ENCODE measurements at regions not wholly inside any gene's neighbourhood (a gene's known extent, or its start where the extent isn't known, plus 50 kb on each side); places are given as distances from the start of the nearest gene placed in this dataset.

DNA sequence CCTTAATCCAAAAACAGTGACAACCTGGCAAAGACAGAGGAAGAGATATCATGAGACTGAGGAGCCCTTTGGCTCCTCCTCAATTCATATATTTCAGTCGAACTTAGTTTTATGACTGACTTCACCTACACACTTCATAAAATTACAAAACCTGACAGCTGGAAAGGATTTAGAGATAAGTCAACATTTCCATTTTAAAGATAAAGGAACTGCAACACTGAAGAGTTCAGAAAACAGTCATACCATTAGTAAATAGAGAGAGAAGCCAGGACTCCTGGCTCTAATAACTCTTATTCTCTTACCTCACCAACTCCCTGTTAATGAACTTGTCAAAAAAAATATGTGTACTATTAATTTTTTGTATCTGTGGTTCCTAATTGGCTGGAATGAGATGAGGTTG lies 141.0 kb upstream of the COL1A2 start:
- Histone ChIP-seq H3K9me3 (ENCODE audit: control insufficient read depth, low read length) (no peaks in the 10 kb centered on the region), H3K27ac (ENCODE audit: insufficient read depth, low read depth, low read length, poor library complexity, severe bottlenecking) (no peak overlapping the region), H3K4me3 (ENCODE audit: insufficient read depth, low read depth, low read length) (no peak overlapping the region), H3K4me1 (ENCODE audit: control insufficient read depth, insufficient read depth, low read length) (peaks cover 4% of the 10 kb centered on the region), H3K27me3 (ENCODE audit: control insufficient read depth, insufficient read depth, low read length, poor library complexity, severe bottlenecking) (no peaks in the 10 kb centered on the region), H3K36me3 (ENCODE audit: control insufficient read depth, insufficient read depth, low read length) (no peaks in the 10 kb centered on the region)
- 78 to 100% methylated on average over 1 of the region's 1 CpG for WGBS, 2 experiments

DNA sequence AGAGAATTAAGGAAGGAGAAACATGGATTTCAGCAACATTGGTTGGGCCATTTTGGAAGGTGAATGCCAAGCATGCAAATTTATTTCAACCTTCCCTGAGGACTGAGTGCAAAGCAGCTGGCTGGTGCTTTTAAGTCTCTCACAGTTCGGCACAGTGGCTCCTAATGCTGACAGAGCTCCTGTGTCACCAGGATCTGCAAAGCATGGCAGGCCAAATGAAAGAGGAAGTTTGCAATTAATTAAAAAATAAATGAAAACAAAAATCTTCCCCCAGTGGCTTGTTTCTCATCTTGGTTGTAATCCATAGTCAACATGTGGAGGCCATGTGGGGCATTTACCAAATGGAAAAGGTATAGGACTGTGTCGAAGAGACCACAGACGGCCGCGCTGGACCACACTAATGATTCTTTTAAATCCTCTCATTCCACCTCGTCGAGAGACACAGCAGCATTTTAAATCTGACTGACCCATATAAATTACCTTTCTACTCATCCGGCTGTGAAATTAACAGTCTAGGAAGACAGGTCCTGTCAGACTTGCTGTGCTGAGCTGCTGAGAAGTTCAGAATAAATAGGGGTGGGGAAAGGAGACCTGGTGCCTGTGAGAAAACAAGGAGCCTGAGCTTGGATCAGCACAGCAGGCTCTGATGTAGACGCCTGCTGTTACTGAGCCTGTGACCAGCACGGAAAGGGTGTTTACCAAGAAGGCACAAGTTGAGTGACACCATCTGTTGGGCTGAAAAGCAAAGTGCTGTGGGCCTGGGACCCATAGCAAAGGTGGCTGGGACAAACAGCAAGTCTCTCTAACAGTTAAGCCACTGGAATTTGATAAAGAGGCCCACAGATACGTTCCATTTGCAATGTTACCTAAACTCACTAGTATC lies 136.0 kb upstream of the COL1A2 start:
- Histone ChIP-seq H3K36me3 (ENCODE audit: control insufficient read depth, insufficient read depth, low read length) (no peaks in the 10 kb centered on the region), H3K27me3 (ENCODE audit: control insufficient read depth, insufficient read depth, low read length, poor library complexity, severe bottlenecking) (no peaks in the 10 kb centered on the region), H3K4me1 (ENCODE audit: control insufficient read depth, insufficient read depth, low read length) (peaks cover 8% of the 10 kb centered on the region), H3K9me3 (ENCODE audit: control insufficient read depth, low read length) (no peaks in the 10 kb centered on the region), H3K4me3 (ENCODE audit: insufficient read depth, low read depth, low read length) (no peak overlapping the region), H3K27ac (ENCODE audit: insufficient read depth, low read depth, low read length, poor library complexity, severe bottlenecking) (no peak overlapping the region)
- 61 to 62% methylated on average over 11 of the region's 11 CpGs for WGBS, 2 experiments

DNA sequence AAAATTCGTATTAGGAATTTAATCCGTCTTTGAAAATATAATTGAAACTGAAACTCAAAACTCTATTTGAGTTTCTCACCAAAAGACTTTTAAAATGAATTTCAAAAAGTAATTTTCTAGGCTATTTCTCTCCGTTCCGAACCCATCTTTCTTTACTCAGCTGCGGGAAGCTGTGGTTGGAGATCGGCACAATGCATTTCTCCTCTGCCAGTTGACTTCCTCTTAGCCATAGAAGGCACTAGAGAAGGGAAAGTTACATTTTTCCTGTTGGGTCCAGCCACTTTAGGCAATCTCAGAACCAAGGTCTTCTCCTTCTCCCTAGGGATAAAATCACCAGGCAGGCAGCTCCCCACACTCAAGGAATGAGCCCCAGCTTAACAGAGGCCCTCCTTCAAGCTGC lies 133.6 kb upstream of the COL1A2 start:
- Histone ChIP-seq H3K27ac (ENCODE audit: insufficient read depth, low read depth, low read length, poor library complexity, severe bottlenecking) (no peak overlapping the region), H3K36me3 (ENCODE audit: control insufficient read depth, insufficient read depth, low read length) (no peaks in the 10 kb centered on the region), H3K4me1 (ENCODE audit: control insufficient read depth, insufficient read depth, low read length) (peaks cover 8% of the 10 kb centered on the region), H3K9me3 (ENCODE audit: control insufficient read depth, low read length) (no peaks in the 10 kb centered on the region), H3K4me3 (ENCODE audit: insufficient read depth, low read depth, low read length) (no peak overlapping the region), H3K27me3 (ENCODE audit: control insufficient read depth, insufficient read depth, low read length, poor library complexity, severe bottlenecking) (no peaks in the 10 kb centered on the region)
- 94 to 96% methylated on average over 6 of the region's 6 CpGs for WGBS, 2 experiments

DNA sequence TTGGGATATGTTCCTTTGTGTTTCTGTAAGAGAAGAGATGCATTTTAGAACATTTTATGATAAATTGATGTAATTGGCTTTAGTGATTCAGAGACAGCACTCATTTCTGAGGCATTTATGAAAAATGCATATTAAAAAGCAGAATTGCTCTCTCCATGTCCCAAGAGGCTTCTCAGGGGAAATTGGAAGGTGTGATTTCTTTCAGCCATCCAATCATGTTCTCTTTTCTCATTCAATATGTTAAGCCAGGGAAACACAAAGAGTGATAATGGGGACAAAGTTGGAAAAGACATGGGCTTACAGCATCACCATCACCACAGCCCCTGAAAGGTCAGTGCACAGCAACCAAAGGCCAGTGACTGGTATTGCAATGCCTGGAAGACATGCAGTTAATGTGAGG lies 129.9 kb upstream of the COL1A2 start:
- no peaks in the 10 kb centered on the region for H3K9me3 ChIP-seq (ENCODE audit: control insufficient read depth, low read length)
- H3K4me1 ChIP-seq (ENCODE audit: control insufficient read depth, insufficient read depth, low read length), result no peaks in the 10 kb centered on the region
- no peak overlapping the region for H3K4me3 ChIP-seq (ENCODE audit: insufficient read depth, low read depth, low read length)
- H3K27me3 ChIP-seq (ENCODE audit: control insufficient read depth, insufficient read depth, low read length, poor library complexity, severe bottlenecking), result no peaks in the 10 kb centered on the region
- H3K27ac ChIP-seq (ENCODE audit: insufficient read depth, low read depth, low read length, poor library complexity, severe bottlenecking), result no peak overlapping the region
- H3K36me3 ChIP-seq (ENCODE audit: control insufficient read depth, insufficient read depth, low read length), result no peaks in the 10 kb centered on the region

DNA sequence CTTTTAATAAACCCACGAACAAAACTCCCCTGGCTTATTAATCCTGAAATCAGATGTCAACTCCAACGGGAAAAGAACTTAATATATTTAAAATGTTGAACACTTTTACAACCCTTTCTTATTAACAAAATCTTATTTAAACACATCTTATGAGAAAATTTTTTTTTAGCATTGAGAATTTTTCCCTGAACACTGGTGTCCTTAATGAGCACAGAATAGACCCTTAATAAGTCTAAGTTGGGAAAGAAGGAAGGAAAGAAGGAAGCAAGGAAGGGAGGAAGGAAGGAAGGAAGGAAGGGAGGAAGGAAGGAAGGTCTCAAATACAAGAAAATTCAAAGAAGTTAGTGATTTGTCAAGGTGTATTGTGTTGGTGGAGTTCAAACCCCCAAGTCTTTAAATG lies 129.2 kb upstream of the COL1A2 start:
- no peak overlapping the region for H3K27ac ChIP-seq (ENCODE audit: insufficient read depth, low read depth, low read length, poor library complexity, severe bottlenecking)
- no peaks in the 10 kb centered on the region for H3K4me1 ChIP-seq (ENCODE audit: control insufficient read depth, insufficient read depth, low read length)
- 100% methylated on average over 1 of the region's 2 CpGs; no CpG with 5 or more reads in 1 of the 2 experiments for WGBS, 2 experiments
- H3K36me3 ChIP-seq (ENCODE audit: control insufficient read depth, insufficient read depth, low read length), result no peaks in the 10 kb centered on the region
- no peak overlapping the region for H3K4me3 ChIP-seq (ENCODE audit: insufficient read depth, low read depth, low read length)
- H3K27me3 ChIP-seq (ENCODE audit: control insufficient read depth, insufficient read depth, low read length, poor library complexity, severe bottlenecking), result no peaks in the 10 kb centered on the region
- H3K9me3 ChIP-seq (ENCODE audit: control insufficient read depth, low read length), result no peaks in the 10 kb centered on the region

DNA sequence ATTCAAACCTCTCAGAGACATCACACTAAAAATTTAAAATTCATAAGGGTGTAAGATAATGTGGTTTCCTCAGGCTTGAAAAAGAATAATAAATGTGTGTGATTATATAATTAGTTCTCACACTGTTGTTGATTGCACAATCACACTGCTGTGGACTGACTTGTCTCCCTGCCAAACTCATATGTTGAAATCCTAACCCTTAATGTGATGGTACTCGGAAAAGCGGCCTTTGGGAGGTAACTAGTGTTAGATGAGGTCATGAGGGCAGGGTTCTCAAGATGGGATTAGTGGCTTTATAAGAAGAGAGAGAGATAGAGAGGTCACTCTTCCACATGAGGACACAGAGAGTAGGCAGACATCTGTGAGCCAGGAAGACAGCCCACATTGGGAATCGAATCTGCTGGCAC lies 128.5 kb upstream of the COL1A2 start:
- 74 to 85% methylated on average over 3 of the region's 3 CpGs for WGBS, 2 experiments
- Histone ChIP-seq H3K4me1 (ENCODE audit: control insufficient read depth, insufficient read depth, low read length) (no peaks in the 10 kb centered on the region), H3K9me3 (ENCODE audit: control insufficient read depth, low read length) (no peaks in the 10 kb centered on the region), H3K36me3 (ENCODE audit: control insufficient read depth, insufficient read depth, low read length) (no peaks in the 10 kb centered on the region), H3K27me3 (ENCODE audit: control insufficient read depth, insufficient read depth, low read length, poor library complexity, severe bottlenecking) (no peaks in the 10 kb centered on the region), H3K4me3 (ENCODE audit: insufficient read depth, low read depth, low read length) (no peak overlapping the region), H3K27ac (ENCODE audit: insufficient read depth, low read depth, low read length, poor library complexity, severe bottlenecking) (no peak overlapping the region)

DNA sequence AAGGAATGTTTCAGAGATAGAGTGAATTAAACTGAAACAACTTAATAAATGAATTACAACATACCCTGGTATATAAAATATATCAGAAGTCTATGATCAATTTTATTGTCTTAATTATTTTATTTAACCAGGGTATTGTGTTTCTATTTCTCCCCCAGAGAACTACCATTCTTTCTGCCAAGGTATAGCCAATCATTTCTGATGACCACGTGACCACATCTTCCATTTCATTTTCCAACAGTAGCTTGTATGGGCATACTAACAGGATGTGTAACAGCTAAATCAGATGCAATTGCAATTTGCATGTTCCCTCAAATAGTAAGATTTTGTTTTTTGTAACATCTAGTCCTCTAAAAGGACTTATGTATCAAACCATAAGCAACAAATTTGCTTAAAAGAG lies 123.9 kb upstream of the COL1A2 start:
- Histone ChIP-seq H3K27me3 (ENCODE audit: control insufficient read depth, insufficient read depth, low read length, poor library complexity, severe bottlenecking) (no peaks in the 10 kb centered on the region), H3K4me3 (ENCODE audit: insufficient read depth, low read depth, low read length) (no peak overlapping the region), H3K4me1 (ENCODE audit: control insufficient read depth, insufficient read depth, low read length) (no peaks in the 10 kb centered on the region), H3K9me3 (ENCODE audit: control insufficient read depth, low read length) (no peaks in the 10 kb centered on the region), H3K36me3 (ENCODE audit: control insufficient read depth, insufficient read depth, low read length) (no peaks in the 10 kb centered on the region), H3K27ac (ENCODE audit: insufficient read depth, low read depth, low read length, poor library complexity, severe bottlenecking) (no peak overlapping the region)
- WGBS, 2 experiments, result 93 to 100% methylated on average over 1 of the region's 1 CpG

DNA sequence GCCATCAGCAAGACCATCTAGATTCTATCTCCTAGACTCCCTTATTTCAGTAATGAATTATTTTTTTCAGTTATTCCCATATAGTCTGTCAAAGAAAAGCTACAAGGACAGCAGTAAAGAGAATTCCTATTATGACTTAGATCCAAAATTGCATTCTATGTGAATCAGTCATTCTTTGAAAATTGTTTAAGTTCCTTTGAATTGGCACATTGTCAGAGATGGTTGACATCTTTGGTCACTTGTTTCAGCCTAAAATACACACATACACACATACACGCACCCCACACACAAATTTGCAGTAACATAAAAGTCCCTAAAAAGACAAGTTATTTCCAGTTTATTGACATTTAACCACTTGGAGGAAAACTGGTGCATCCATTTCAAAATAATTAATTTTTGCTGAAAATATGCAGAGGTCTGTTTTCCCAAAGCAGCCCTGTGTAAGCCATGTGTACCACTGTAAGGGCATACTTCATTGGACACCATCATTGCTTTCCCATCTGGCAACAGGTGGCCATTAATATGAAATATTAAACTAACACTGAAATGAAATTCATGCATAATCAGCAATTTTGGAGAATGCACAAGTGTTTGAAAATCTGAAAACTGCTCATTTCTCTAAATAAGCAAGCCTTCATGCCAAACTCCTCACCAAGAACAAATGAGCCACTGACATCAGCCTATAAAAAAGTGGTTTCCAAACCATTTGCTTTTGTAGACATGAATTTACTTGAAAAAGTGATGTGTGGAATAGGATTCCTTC lies 121.7 kb upstream of the COL1A2 start:
- H3K4me1 ChIP-seq (ENCODE audit: control insufficient read depth, insufficient read depth, low read length), result no peaks in the 10 kb centered on the region
- no peaks in the 10 kb centered on the region for H3K36me3 ChIP-seq (ENCODE audit: control insufficient read depth, insufficient read depth, low read length)
- no peaks in the 10 kb centered on the region for H3K27me3 ChIP-seq (ENCODE audit: control insufficient read depth, insufficient read depth, low read length, poor library complexity, severe bottlenecking)
- no peak overlapping the region for H3K4me3 ChIP-seq (ENCODE audit: insufficient read depth, low read depth, low read length)
- WGBS, 2 experiments, result 87 to 100% methylated on average over 1 of the region's 1 CpG
- no peak overlapping the region for H3K27ac ChIP-seq (ENCODE audit: insufficient read depth, low read depth, low read length, poor library complexity, severe bottlenecking)
- H3K9me3 ChIP-seq (ENCODE audit: control insufficient read depth, low read length), result no peaks in the 10 kb centered on the region

DNA sequence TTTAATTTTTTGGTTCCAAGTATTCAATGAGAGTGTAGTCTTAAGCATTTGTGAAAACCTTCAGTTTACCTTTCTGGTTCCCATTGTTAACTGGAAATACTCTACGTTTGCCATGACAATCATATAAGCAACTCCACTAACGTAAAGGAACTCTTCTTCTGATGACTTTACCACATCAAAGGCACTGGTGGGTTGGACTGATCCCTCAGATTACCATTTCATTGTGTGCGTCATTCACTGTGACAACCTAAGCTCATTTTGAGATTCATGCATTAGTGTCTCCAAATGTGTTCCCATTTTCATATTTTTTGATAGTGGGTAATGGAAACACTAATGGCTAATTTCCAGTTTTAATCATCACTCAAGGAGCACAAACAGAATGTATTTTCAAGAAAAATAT lies 119.9 kb upstream of the COL1A2 start:
- Histone ChIP-seq H3K27me3 (ENCODE audit: control insufficient read depth, insufficient read depth, low read length, poor library complexity, severe bottlenecking) (no peaks in the 10 kb centered on the region), H3K27ac (ENCODE audit: insufficient read depth, low read depth, low read length, poor library complexity, severe bottlenecking) (no peak overlapping the region), H3K36me3 (ENCODE audit: control insufficient read depth, insufficient read depth, low read length) (no peaks in the 10 kb centered on the region), H3K4me1 (ENCODE audit: control insufficient read depth, insufficient read depth, low read length) (no peaks in the 10 kb centered on the region), H3K9me3 (ENCODE audit: control insufficient read depth, low read length) (no peaks in the 10 kb centered on the region), H3K4me3 (ENCODE audit: insufficient read depth, low read depth, low read length) (no peak overlapping the region)
- WGBS, 2 experiments, result 81 to 84% methylated on average over 3 of the region's 3 CpGs

DNA sequence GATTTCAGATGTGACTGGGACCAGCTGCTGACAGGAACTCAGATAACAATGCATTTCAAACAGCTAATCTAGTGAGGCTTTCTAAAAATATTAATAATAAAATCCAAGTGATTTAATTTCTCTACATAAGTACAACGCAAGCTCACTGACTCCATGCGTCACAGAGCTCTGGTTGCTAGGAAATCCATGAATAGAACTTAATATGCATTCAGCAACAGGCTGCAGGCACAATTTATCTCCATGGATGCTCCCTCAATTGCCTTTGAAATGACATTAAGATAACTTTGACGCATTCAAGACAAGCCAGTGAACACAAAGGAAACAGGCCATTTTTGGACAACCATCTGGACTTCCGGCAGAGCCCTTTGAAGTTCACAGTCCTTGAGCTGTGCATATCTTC lies 118.7 kb upstream of the COL1A2 start:
- 94 to 95% methylated on average over 4 of the region's 4 CpGs for WGBS, 2 experiments
- H3K4me3 ChIP-seq (ENCODE audit: insufficient read depth, low read depth, low read length), result no peak overlapping the region

More for the DNA sequence above, 118.7 kb upstream of the COL1A2 start:
- no peaks in the 10 kb centered on the region for H3K36me3 ChIP-seq (ENCODE audit: control insufficient read depth, insufficient read depth, low read length)
- H3K9me3 ChIP-seq (ENCODE audit: control insufficient read depth, low read length), result no peaks in the 10 kb centered on the region
- H3K27ac ChIP-seq (ENCODE audit: insufficient read depth, low read depth, low read length, poor library complexity, severe bottlenecking), result no peak overlapping the region
- H3K4me1 ChIP-seq (ENCODE audit: control insufficient read depth, insufficient read depth, low read length), result no peaks in the 10 kb centered on the region
- no peaks in the 10 kb centered on the region for H3K27me3 ChIP-seq (ENCODE audit: control insufficient read depth, insufficient read depth, low read length, poor library complexity, severe bottlenecking)

Measured in ectodermal cell (in vitro differentiated cells).